GM23248 (cell line): ENCODE measurements at regions not wholly inside any gene's neighbourhood (a gene's known extent, or its start where the extent isn't known, plus 50 kb on each side); places are given as distances from the start of the nearest gene placed in this dataset.

Experiments used
- EZH2 ChIP-seq: fragments of 200-600 bp; sonication (generic); IDR thresholded peaks from 2 replicates; pipeline ENCODE4 v1.6.1; 2018; ENCODE audit warnings: antibody characterized with exemption, mild to moderate bottlenecking; ENCODE audit not compliant: insufficient read depth, poor library complexity, severe bottlenecking
- EZH2phosphoT487 ChIP-seq: fragments of 200-600 bp; sonication (generic); IDR thresholded peaks from 2 replicates; pipeline ENCODE4 v1.6.1; 2018; ENCODE audit warnings: antibody characterized with exemption, moderate library complexity, mild to moderate bottlenecking, low read depth; ENCODE audit not compliant: insufficient read depth

GRCh38 chr1:243944429-243945160 lies 94.6 kb upstream of the AKT3 start:
- TF ChIP-seq EZH2phosphoT487 (no peak), EZH2 (no peak)
